Hepatic stellate cell (primary cell): ENCODE measurements at regions not wholly inside any gene's neighbourhood (a gene's known extent, or its start where the extent isn't known, plus 50 kb on each side); places are given as distances from the start of the nearest gene placed in this dataset.
A peak's percentile ranks its signal among the peaks of the same experiment; 100 is the strongest.

Experiments used
- DNase-seq: peaks from one replicate; pipeline ENCODE4 v3.0.0; 2011; ENCODE audit warnings: low spot score

DNA sequence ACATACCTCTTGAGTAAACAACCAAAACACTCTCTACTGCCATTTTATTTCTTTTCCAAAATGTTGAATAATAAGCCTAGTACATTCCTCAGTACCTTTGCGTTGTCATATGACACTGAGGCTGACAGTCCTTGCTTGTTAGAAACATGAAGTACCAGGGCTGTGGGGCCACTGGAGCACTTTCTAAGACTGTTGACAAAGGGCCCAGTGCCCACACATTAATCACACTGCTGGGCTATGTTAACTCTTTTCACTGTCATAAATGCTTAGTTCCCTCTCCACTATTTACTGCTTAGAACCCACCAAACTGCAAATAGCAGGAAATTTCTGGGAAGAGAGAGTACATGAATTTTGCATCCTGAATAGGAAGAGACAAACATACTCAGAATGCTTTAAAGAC is 57.1 kb downstream of the FAM47B start:
- no peak for DNase-seq

- no peak for DNase-seq
These were observed 63.8 kb downstream of the FAM47B start for GRCh38 chrX:35006361-35006760.

GRCh38 chrX:35015621-35016020 is 73.0 kb downstream of the FAM47B start:
- no peak for DNase-seq

- no peak for DNase-seq
These were observed 73.5 kb downstream of the FAM47B start for GRCh38 chrX:35016051-35016450.

- no peak for DNase-seq
These were observed 74.7 kb downstream of the FAM47B start for GRCh38 chrX:35017284-35017683.

GRCh38 chrX:35023683-35024082 is 81.1 kb downstream of the FAM47B start:
- DNase-seq = no peak

DNA sequence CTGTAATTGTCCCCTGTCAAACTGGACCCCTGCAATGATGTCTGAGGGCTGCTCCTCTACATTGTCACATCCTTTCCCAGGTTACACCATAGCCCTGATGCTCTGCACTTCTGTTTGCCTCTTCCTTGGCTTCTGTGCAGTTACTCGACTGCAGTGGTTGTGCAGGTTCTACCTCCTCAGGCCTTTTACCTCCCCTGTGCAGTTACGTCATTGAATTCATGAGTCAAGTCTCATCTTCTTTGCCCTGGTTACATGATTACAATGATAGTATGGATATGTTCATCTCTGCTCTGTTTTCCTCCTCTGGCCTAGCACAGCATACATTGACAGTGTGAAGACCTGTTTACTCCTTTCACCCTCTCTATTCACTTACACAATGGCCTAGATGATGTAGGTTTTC is 83.2 kb downstream of the FAM47B start:
- DNase-seq = no peak

GRCh38 chrX:35040871-35041270 is 98.3 kb downstream of the FAM47B start:
- no peak for DNase-seq

DNA sequence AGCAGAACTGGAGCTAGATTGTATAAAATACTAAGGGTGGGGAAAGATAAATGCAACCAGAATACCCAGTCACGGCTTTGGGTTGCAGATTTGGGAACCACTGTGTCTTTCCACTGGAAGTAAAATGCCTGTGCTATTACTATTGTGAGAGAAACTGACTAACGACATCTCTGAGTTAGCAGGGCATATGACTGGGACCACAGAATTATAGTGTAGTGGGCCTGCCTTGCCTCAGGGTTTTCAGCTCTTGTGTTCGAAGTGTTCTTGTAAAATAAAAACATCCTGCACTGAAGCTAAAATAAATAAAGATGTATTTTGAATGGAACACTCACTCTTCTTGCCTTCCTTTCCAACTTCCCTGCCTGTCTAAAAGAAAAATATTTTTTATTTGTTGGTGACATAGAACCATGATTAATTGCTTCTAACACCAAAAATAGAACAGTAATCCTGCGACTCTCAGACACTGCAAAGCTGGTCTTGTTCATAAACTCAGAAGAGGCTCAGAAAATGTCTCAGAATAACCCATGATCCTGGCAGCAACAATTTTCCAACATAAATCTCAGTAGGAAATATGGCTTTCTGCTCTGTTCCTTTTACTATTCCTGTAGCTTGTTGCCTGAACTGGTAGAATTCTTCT is 104.2 kb downstream of the FAM47B start:
- DNase-seq = no peak

GRCh38 chrX:35076061-35076460 is 133.5 kb downstream of the FAM47B start:
- no peak for DNase-seq

GRCh38 chrX:35090801-35091200 is 148.2 kb downstream of the FAM47B start:
- no peak for DNase-seq

DNA sequence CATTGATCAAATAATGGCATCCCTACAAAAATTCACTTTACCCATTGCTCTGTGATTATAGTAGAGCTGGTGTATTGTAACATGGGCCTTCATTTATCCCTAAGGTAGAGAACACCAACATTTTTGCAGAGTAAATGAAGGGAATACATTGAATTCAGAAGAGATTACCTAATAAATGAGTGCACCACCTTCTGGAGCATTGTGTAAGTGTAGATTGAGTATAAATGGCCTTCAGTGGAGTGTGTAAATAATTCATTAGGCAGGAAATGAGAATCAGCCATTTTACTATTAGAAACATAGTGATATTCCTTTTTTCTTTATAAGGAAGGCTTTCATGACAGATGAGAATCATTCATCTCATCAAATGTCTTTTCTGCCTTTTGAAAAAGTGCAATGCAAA is 155.8 kb downstream of the FAM47B start:
- DNase-seq = no peak

GRCh38 chrX:35101901-35102300 is 159.3 kb downstream of the FAM47B start:
- no peak for DNase-seq

- no peak for DNase-seq
These were observed 162.0 kb downstream of the FAM47B start for GRCh38 chrX:35104626-35105025.

GRCh38 chrX:35115205-35115604 is 172.6 kb downstream of the FAM47B start:
- DNase-seq = peak; percentile 8

DNA sequence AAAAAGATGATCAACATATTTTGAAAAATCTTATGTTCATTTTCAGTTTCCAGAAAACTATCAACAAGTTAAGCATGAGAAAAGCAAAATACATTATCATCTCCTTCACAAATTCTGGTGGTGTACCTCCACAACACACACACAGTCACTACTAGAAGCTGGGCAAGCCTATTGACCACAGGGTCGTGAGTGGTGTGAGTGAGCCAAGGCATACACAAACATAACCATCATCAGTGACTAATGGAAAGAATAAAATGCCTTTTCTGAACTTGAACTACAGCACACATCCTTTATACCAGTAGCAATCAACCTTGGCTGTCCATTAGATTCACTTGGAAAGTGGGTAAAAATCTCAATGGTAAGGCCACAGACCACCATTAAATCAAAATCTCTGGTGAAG is 180.2 kb downstream of the FAM47B start:
- no peak for DNase-seq

DNA sequence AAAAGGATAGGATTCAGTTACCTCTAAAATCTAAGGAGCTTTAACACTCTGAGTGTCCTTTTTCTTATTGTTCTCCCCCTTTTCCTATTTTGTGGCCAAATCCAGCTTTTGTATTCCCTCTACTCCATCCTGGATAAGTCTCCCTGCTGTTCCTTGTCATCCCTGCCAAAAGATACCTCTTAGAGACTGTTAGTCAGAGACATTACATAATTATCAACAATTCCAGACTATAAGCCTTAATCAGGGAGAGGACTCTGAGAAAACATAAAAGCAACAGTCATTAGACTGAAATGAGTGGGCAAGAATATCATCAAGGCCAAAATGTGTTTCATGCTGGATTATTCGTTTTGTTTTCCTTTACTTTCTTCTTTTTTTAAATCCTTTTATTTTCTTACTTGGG is 206.9 kb downstream of the FAM47B start:
- DNase-seq = no peak

DNA sequence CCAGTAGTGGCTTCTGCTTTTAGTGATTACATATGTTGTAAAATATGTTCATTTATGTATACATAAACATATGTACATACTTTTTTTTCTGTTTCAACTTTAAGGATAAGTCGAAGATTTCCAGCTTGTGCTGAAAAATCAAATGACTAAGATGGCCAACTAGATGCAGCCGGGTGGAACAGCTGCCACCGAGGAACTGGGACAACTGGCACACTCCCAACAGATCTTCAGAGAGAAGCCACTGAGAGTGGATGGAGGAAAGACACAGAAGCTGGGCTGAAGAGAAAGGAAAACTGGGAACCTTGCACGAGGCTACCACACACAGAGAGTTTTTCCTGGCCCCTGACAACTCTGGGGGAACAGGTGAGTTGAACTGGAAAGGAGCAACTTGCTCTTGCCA is 207.5 kb downstream of the FAM47B start:
- no peak for DNase-seq

DNA sequence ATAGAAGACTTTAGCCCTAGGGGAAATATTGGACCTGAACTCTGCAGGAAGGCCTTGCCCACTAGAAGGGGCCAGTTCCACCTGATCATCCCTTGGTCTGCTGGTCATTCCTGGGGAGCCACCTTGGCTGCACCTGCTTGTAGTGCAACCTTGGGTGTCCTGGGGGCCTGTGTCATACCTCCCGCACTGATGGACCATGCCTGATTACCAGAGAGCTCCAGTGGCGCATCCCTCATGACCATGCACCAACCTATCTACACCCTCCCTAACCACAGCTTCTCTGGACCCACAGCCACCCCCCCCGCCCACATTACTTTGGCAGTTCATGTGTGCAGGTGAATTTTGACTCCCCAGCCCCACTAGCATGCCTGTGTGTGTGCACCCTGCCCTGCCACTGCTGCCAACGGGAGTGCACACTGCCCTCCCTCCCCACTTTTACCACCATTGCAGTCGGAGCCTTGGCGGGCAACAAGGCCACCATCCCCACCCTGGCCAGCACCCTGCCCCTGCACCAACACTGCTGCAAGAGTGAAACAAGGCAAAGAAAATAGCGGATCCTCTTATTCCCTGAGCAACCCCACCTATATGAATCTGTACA is 208.1 kb downstream of the FAM47B start:
- no peak for DNase-seq

DNA sequence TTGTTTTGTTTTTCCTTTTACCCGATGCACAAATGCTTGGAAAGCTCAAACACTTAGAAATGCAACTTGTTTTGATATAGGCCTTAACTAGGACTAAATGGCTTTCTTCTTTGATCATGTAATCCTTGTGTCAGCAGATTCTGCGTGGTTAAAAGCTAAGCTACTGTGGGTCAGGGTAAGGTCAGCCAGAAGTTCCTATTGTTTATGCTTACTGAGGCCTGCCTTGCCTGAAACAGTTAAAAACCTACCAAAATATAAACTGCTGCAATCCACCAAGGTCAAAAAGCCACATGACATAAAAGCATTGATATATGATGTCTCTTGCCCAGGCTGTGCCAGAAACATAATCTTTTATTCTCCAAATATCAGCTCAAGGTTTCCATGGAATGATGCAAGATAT is 223.4 kb downstream of the FAM47B start:
- DNase-seq = no peak
